ENCODE measurements at regions not wholly inside any gene's neighbourhood (a gene's known extent, or its start where the extent isn't known, plus 50 kb on each side); places are given as distances from the start of the nearest gene placed in this dataset.

DNA sequence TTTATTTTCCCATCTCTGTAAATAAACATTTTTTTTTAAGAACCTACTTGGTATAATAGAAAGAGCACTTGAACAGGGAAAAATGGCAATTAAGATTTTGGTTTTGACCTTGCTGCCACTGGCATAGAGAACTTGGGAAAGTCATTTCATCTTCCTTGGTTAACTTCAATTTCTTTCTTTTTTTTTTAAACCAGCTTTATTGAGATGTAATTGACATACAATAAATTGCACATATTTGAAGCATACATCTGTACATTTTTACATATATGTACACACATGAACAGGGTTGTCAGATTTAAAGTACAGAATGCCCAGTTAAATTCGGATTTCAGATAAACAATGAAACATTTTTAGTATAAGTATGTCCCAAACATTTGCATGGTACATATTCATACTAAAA, 103.0 kb upstream of the RAPGEF2 start:
- CTCF ChIA-PET = no interaction called here

DNA sequence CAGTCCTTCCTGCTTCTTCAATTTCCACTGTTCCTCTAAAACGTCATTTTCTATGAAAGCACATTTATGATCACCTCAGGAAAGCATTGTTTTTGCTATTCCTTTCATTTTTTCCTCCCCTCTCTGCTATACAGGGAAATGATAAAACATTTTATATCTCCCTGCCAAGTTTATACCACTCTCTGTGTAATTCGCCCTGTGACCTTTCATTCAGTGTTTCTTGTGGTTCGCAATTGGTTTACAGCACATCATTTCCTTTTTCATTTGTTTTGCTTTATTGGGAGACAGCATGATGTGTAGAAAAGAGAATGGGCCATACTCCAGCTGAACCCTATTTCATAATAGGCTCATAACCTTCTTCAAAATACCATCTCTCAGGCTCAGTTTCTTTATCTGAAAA, 99.9 kb upstream of the RAPGEF2 start:
- POLR2A ChIA-PET = no interaction called here
- DNase-seq (ENCODE audit: low read depth, low spot score) = no peak
- H3K4me3 ChIP-seq (ENCODE audit: low read depth, low read length) = no peak overlapping the region
- TF ChIP-seq, protein P1, sequence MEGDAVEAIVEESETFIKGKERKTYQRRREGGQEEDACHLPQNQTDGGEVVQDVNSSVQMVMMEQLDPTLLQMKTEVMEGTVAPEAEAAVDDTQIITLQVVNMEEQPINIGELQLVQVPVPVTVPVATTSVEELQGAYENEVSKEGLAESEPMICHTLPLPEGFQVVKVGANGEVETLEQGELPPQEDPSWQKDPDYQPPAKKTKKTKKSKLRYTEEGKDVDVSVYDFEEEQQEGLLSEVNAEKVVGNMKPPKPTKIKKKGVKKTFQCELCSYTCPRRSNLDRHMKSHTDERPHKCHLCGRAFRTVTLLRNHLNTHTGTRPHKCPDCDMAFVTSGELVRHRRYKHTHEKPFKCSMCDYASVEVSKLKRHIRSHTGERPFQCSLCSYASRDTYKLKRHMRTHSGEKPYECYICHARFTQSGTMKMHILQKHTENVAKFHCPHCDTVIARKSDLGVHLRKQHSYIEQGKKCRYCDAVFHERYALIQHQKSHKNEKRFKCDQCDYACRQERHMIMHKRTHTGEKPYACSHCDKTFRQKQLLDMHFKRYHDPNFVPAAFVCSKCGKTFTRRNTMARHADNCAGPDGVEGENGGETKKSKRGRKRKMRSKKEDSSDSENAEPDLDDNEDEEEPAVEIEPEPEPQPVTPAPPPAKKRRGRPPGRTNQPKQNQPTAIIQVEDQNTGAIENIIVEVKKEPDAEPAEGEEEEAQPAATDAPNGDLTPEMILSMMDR (IDR thresholded peaks at IDR 0.05; ENCODE audit: insufficient read depth, low read length, missing control alignments) = no peak
- CTCF ChIA-PET = no interaction called here

More for the DNA sequence above, 103.0 kb upstream of the RAPGEF2 start:
- POLR2A ChIA-PET = no interaction called here
- no peak for DNase-seq (ENCODE audit: low read depth, low spot score)
- H3K4me3 ChIP-seq (ENCODE audit: low read depth, low read length) = no peak overlapping the region
- TF ChIP-seq, protein P1 (IDR thresholded peaks at IDR 0.05; ENCODE audit: insufficient read depth, low read length, missing control alignments) = no peak

DNA sequence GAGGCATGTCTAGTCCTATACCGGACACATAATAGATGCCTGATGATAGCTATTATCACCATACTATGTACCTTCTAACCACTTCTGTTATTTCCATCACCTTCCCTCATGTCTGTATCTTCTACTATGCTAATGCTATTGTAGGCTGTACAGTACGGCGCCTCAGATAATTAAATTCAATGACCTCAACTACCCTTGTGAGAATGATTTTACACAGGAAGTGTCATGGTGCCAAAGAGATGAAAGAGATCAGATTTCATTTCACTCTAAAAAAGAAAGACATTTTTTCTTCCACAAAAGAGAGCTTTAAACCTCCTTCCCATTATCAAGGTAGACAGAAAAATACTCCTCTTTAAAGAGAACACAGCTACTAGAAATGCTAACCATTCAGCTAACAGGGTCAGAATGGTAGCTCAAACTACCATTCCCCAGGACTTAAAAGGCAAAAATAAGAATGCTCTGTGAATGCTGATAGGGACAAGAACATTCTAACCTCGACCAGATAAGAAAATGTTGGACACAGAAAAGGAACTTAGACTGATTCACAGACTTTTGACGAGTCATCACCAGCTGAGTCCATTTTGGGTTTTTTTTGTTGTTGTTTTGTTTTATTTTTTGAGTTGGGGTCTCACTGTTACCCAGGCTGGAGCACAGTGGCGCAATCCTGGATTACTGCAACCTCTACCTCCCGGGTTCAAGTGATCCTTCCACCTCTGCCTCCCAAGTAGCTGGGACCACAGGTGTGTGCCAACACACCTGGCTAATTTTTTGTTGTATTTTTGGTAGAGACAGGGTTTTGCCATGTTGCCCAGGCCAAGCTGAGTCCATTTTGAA, 99.2 kb upstream of the RAPGEF2 start:
- TF ChIP-seq, protein P1 (IDR thresholded peaks at IDR 0.05; ENCODE audit: insufficient read depth, low read length, missing control alignments) = no peak

DNA sequence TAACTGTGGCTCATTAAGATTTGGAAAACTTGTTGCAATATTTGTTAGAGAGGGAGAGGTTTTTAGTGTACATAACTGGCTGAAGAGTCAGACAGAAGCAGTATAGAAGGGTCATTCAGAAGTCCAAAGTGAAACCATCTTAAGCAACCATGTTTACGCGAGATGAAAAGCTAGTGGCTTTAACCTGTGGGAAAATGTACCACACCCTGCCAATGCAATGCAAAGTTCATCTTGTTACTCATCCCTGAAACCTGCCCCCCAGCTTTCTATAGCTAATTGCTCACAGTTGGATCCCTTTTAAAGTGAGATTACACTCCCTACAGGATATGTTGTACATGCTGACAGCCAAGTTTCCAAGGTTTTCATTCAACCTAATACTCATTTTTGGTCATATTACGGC, 96.7 kb upstream of the RAPGEF2 start:
- ChIA-PET POLR2A (no interaction called here), CTCF (interaction anchor here (2.0 kb wide), 1 partner anchor 10 kb away, joined by 7 read pairs; no protein-coding TSS in a partner anchor)
- DNase-seq (ENCODE audit: low read depth, low spot score) = no peak
- TF ChIP-seq, protein P1 (IDR thresholded peaks at IDR 0.05; ENCODE audit: insufficient read depth, low read length, missing control alignments) = no peak
- no peak overlapping the region for H3K4me3 ChIP-seq (ENCODE audit: low read depth, low read length)

More for the DNA sequence above, 99.2 kb upstream of the RAPGEF2 start:
- CTCF ChIA-PET = interaction anchor here (1.0 kb wide), 1 partner anchor 8 kb away, joined by 4 read pairs; no protein-coding TSS in a partner anchor
- POLR2A ChIA-PET = no interaction called here
- H3K4me3 ChIP-seq (ENCODE audit: low read depth, low read length) = no peak overlapping the region
- no peak for DNase-seq (ENCODE audit: low read depth, low spot score)

DNA sequence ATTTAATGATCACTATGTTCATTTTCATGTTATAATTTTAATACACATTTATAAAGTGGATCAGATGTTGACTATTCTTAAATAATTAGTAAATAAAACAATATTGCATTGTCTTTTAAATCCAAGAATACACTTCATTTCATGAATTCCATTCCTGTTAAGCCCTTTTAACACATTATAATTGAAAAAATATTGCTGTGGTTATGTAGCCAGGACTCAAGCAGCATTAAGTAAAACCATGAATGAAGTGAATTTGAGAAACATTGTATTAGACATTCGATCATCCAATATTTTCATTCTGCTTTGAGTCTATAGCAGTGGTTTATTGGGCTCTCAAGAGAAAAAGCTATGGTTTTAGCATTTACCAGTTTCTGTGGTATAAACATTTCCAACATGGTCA, 94.2 kb upstream of the RAPGEF2 start:
- CTCF ChIA-PET = no interaction called here
- H3K4me3 ChIP-seq (ENCODE audit: low read depth, low read length) = no peak overlapping the region
- DNase-seq (ENCODE audit: low read depth, low spot score) = no peak
- POLR2A ChIA-PET = no interaction called here
- TF ChIP-seq, protein P1 (IDR thresholded peaks at IDR 0.05; ENCODE audit: insufficient read depth, low read length, missing control alignments) = no peak

DNA sequence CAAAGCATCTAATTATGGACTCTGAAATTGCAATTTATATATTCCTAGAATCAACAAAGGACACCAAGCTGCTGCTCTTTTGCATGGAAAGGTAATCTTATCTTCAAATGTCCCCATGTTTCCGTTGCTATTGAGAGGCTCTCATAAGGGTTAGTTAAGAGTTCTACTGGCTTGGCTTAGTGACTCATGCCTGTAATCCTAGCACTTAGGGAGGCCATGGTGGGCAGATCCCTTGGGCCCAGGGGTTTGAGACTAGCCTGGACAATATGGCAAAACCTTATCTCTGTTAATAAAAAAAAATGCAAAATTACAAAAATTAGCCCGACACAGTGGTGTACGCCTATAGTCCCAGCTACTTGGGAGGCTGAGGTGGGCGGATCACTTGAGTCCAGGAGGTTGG, 93.4 kb upstream of the RAPGEF2 start:
- CTCF ChIA-PET = interaction anchor here (1.6 kb wide), 1 partner anchor 13 kb away, joined by 6 read pairs; no protein-coding TSS in a partner anchor
- no peak overlapping the region for H3K4me3 ChIP-seq (ENCODE audit: low read depth, low read length)
- TF ChIP-seq, protein P1 (IDR thresholded peaks at IDR 0.05; ENCODE audit: insufficient read depth, low read length, missing control alignments) = no peak
- DNase-seq (ENCODE audit: low read depth, low spot score) = no peak
- POLR2A ChIA-PET = no interaction called here
